ENCODE measurements at regions not wholly inside any gene's neighbourhood (a gene's known extent, or its start where the extent isn't known, plus 50 kb on each side); places are given as distances from the start of the nearest gene placed in this dataset.

DNA sequence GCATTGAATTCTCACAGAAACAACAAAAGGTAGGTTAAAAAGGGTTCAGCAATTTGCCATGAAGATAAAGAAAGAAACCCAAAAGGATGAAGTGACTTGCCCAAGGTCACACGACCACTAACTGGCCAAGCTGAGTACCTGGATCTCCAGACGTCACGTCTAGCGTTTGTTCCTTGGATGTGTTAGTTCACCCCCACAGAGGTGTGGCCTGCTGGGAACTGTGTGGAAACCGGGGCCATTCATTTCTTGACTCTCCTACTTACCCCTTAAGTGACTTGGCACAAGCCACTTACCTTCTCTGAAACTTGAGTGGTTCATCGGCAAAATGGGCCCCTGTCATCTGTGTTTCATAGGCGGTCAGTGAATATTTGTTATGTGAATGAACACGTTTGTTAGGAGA is 244.3 kb upstream of the SLCO3A1 start:
- H3K4me2 ChIP-seq (ENCODE audit: low read length) = no peak overlapping the region
- H2AFZ ChIP-seq (ENCODE audit: low read length) = no peak overlapping the region
- H4K20me1 ChIP-seq (ENCODE audit: insufficient read depth, low read length) = no peaks in the 10 kb centered on the region
- DNase-seq (ENCODE audit: low spot score) = no peak
- no peak overlapping the region for H3K4me3 ChIP-seq (ENCODE audit: low read depth, low read length, poor library complexity, severe bottlenecking)
- H3K9me3 ChIP-seq (ENCODE audit: low read length) = no peaks in the 10 kb centered on the region
- POLR2A ChIA-PET = no interaction called here
- TF ChIP-seq, protein P1, sequence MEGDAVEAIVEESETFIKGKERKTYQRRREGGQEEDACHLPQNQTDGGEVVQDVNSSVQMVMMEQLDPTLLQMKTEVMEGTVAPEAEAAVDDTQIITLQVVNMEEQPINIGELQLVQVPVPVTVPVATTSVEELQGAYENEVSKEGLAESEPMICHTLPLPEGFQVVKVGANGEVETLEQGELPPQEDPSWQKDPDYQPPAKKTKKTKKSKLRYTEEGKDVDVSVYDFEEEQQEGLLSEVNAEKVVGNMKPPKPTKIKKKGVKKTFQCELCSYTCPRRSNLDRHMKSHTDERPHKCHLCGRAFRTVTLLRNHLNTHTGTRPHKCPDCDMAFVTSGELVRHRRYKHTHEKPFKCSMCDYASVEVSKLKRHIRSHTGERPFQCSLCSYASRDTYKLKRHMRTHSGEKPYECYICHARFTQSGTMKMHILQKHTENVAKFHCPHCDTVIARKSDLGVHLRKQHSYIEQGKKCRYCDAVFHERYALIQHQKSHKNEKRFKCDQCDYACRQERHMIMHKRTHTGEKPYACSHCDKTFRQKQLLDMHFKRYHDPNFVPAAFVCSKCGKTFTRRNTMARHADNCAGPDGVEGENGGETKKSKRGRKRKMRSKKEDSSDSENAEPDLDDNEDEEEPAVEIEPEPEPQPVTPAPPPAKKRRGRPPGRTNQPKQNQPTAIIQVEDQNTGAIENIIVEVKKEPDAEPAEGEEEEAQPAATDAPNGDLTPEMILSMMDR (conservative IDR thresholded peaks at IDR 0.05; ENCODE audit: low read length) = no peak
- TF ChIP-seq EZH2phosphoT487 (IDR thresholded peaks at IDR 0.05; ENCODE audit: borderline replicate concordance, low read depth, low read length) = no peak
- CTCF ChIA-PET (ENCODE audit: unreplicated experiment) = no interaction called here
- H3K4me1 ChIP-seq (ENCODE audit: insufficient read depth, low read length, poor library complexity, severe bottlenecking) = no peaks in the 10 kb centered on the region
- no peaks in the 10 kb centered on the region for H3K9me2 ChIP-seq (ENCODE audit: insufficient read depth, low read length)
- H3K36me3 ChIP-seq (ENCODE audit: insufficient read depth, low read length) = no peaks in the 10 kb centered on the region
- intact Hi-C loops (cut with micrococcal nuclease; ENCODE audit: unreplicated experiment) = no loop called here
- BruUV-seq (replicated peaks) = no TSS peak
- no peak overlapping the region for H3K27ac ChIP-seq (ENCODE audit: low read depth, low read length, poor library complexity, severe bottlenecking)
- no peaks in the 10 kb centered on the region for H3K79me2 ChIP-seq (ENCODE audit: insufficient read depth, low read depth, low read length)

DNA sequence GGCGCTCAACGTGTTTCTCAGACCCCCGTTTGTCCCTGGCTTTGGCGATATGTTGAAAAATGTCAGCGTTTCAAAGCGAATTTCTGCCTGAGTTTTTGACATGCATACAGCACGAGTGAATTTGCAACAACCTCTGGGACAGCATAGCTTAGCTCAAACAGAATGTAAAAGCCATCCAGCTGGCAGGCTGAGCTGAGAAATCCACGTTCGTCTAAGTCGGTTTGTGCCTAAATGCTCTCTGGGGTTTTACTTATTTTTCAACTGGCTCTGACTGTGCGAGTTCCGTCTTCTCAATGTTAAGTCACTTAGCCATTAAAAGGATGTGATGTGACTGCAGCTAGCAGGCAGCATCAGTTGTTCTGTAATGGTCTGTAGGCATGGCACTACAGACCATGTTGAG is 243.5 kb upstream of the SLCO3A1 start:
- no peaks in the 10 kb centered on the region for H4K20me1 ChIP-seq (ENCODE audit: insufficient read depth, low read length)
- DNase-seq (ENCODE audit: low spot score) = no peak
- no peak overlapping the region for H3K4me3 ChIP-seq (ENCODE audit: low read depth, low read length, poor library complexity, severe bottlenecking)
- no peak overlapping the region for H3K4me2 ChIP-seq (ENCODE audit: low read length)
- ChIA-PET POLR2A (no interaction called here), CTCF (ENCODE audit: unreplicated experiment) (no interaction called here)
- intact Hi-C loops (cut with micrococcal nuclease; ENCODE audit: unreplicated experiment) = no loop called here
- no peaks in the 10 kb centered on the region for H3K9me2 ChIP-seq (ENCODE audit: insufficient read depth, low read length)
- H3K4me1 ChIP-seq (ENCODE audit: insufficient read depth, low read length, poor library complexity, severe bottlenecking) = no peaks in the 10 kb centered on the region
- H2AFZ ChIP-seq (ENCODE audit: low read length) = no peak overlapping the region
- no peak overlapping the region for H3K27ac ChIP-seq (ENCODE audit: low read depth, low read length, poor library complexity, severe bottlenecking)
- TF ChIP-seq, protein P1 (conservative IDR thresholded peaks at IDR 0.05; ENCODE audit: low read length) = no peak
- no peak for TF ChIP-seq EZH2phosphoT487 (IDR thresholded peaks at IDR 0.05; ENCODE audit: borderline replicate concordance, low read depth, low read length)
- BruUV-seq (replicated peaks) = no TSS peak
- no peaks in the 10 kb centered on the region for H3K9me3 ChIP-seq (ENCODE audit: low read length)
- no peaks in the 10 kb centered on the region for H3K79me2 ChIP-seq (ENCODE audit: insufficient read depth, low read depth, low read length)
- H3K36me3 ChIP-seq (ENCODE audit: insufficient read depth, low read length) = no peaks in the 10 kb centered on the region

GRCh38 chr15:91611561-91612323 is 241.8 kb upstream of the SLCO3A1 start:
- H3K9me3 ChIP-seq (ENCODE audit: low read length) = no peaks in the 10 kb centered on the region
- no peaks in the 10 kb centered on the region for H3K4me1 ChIP-seq (ENCODE audit: insufficient read depth, low read length, poor library complexity, severe bottlenecking)
- no TSS peak for BruUV-seq (replicated peaks)
- no peak overlapping the region for H3K27ac ChIP-seq (ENCODE audit: low read depth, low read length, poor library complexity, severe bottlenecking)
- TF ChIP-seq, protein P1 (conservative IDR thresholded peaks at IDR 0.05; ENCODE audit: low read length) = no peak
- TF ChIP-seq EZH2phosphoT487 (IDR thresholded peaks at IDR 0.05; ENCODE audit: borderline replicate concordance, low read depth, low read length) = no peak
- DNase-seq (ENCODE audit: low spot score) = no peak
- no peak overlapping the region for H3K4me2 ChIP-seq (ENCODE audit: low read length)
- H3K4me3 ChIP-seq (ENCODE audit: low read depth, low read length, poor library complexity, severe bottlenecking) = no peak overlapping the region
- intact Hi-C loops (cut with micrococcal nuclease; ENCODE audit: unreplicated experiment) = no loop called here
- ChIA-PET POLR2A (no interaction called here), CTCF (ENCODE audit: unreplicated experiment) (no interaction called here)
- no peaks in the 10 kb centered on the region for H3K9me2 ChIP-seq (ENCODE audit: insufficient read depth, low read length)
- no peaks in the 10 kb centered on the region for H3K79me2 ChIP-seq (ENCODE audit: insufficient read depth, low read depth, low read length)
- no peaks in the 10 kb centered on the region for H4K20me1 ChIP-seq (ENCODE audit: insufficient read depth, low read length)
- no peaks in the 10 kb centered on the region for H3K36me3 ChIP-seq (ENCODE audit: insufficient read depth, low read length)
- no peak overlapping the region for H2AFZ ChIP-seq (ENCODE audit: low read length)
